CD14-positive monocyte (primary cell): ENCODE measurements at regions not wholly inside any gene's neighbourhood (a gene's known extent, or its start where the extent isn't known, plus 50 kb on each side); places are given as distances from the start of the nearest gene placed in this dataset.

ENCODE experiments used
- DNase-seq, 3 donors: peaks; one replicate each; pipeline ENCODE4 v3.0.0-alpha.2; 2011 to 2022
- H2AFZ ChIP-seq: 2 replicates; pipeline ENCODE4 v1.6.0; 2012; ENCODE audit warnings: mild to moderate bottlenecking, low read depth, low read length, inconsistent platforms; ENCODE audit not compliant: insufficient read depth, poor library complexity, severe bottlenecking
- H3K27ac ChIP-seq, 2 donors: 1 replicate in 1 of 2; 2 replicates in 1 of 2; pipeline ENCODE4 v1.5.1; 2012 to 2013; ENCODE audit warnings: low read length in 2 of 2, control low read depth in 1 of 2, inconsistent platforms in 1 of 2, low read depth in 1 of 2, mild to moderate bottlenecking in 1 of 2
- H3K27me3 ChIP-seq, 2 donors: one replicate each; pipeline versions ENCODE4 v1.6.0 to v1.6.1; 2011 to 2013; ENCODE audit warnings: low read length in 2 of 2; ENCODE audit not compliant: control insufficient read depth in 2 of 2, insufficient read depth in 2 of 2
- H3K36me3 ChIP-seq, 2 donors: replicated peaks in 1 of 2; 1 replicate in 1 of 2; 2 replicates in 1 of 2; pipeline versions ENCODE4 v1.5.1 to v1.6.1; 2012 to 2013; ENCODE audit warnings: low read length in 2 of 2, control low read depth in 1 of 2, inconsistent platforms in 1 of 2, mild to moderate bottlenecking in 1 of 2; ENCODE audit not compliant: insufficient read depth in 2 of 2, control insufficient read depth in 1 of 2
- H3K4me1 ChIP-seq, 2 donors: 1 replicate in 1 of 2; 2 replicates in 1 of 2; pipeline versions ENCODE4 v1.5.1 to v1.6.1; 2012 to 2013; ENCODE audit warnings: low read length in 2 of 2, control low read depth in 1 of 2, inconsistent platforms in 1 of 2, mild to moderate bottlenecking in 1 of 2, moderate library complexity in 1 of 2; ENCODE audit not compliant: insufficient read depth in 2 of 2, control insufficient read depth in 1 of 2
- H3K4me2 ChIP-seq: replicated peaks from 2 replicates; pipeline ENCODE3; 2012; ENCODE audit warnings: low read length, moderate library complexity, mild to moderate bottlenecking; ENCODE audit not compliant: poor library complexity, severe bottlenecking; ENCODE audit errors: extremely low read depth
- H3K4me3 ChIP-seq, 3 experiments: fragments of 200-600 bp in 1 of 3; sonication (generic) in 1 of 3; replicated peaks in 1 of 3; 1 replicate in 2 of 3; 2 replicates in 1 of 3; pipeline ENCODE4 v1.5.1; 2011 to 2013; ENCODE audit warnings: low read length in 3 of 3, mild to moderate bottlenecking in 3 of 3, control low read depth in 2 of 3, low read depth in 2 of 3, inconsistent platforms in 1 of 3, moderate library complexity in 1 of 3
- H3K79me2 ChIP-seq: 2 replicates; pipeline ENCODE4 v1.6.0; 2012; ENCODE audit warnings: mild to moderate bottlenecking, control low read depth, inconsistent platforms, low read length, moderate library complexity; ENCODE audit not compliant: insufficient read depth
- H3K9ac ChIP-seq: 2 replicates; pipeline ENCODE4 v1.6.0; 2017; ENCODE audit warnings: low read length, mild to moderate bottlenecking; ENCODE audit not compliant: insufficient read depth, poor library complexity, severe bottlenecking
- H3K9me3 ChIP-seq, 2 donors: replicated peaks in 1 of 2; 1 replicate in 1 of 2; 2 replicates in 1 of 2; pipeline versions ENCODE4 v1.5.1 to v1.6.1; 2012 to 2013; ENCODE audit warnings: low read length in 2 of 2, control low read depth in 1 of 2; ENCODE audit not compliant: control insufficient read depth in 1 of 2, insufficient read depth in 1 of 2
- H4K20me1 ChIP-seq: 2 replicates; pipeline ENCODE4 v1.6.0; 2012; ENCODE audit warnings: mild to moderate bottlenecking, low read length, control low read depth, moderate library complexity; ENCODE audit not compliant: insufficient read depth
- H3K27ac Mint-ChIP-seq, 7 donors: one replicate each; pipeline ENCODE4 v1.8.0; 2020; ENCODE audit warnings: mild to moderate bottlenecking in 7 of 7, mixed read lengths in 7 of 7, moderate library complexity in 6 of 7, inconsistent platforms in 2 of 7
- H3K27me3 Mint-ChIP-seq, 3 donors: one replicate each; pipeline ENCODE4 v1.8.0; 2021 to 2022; ENCODE audit warnings: low read depth in 3 of 3, mild to moderate bottlenecking in 3 of 3, mixed read lengths in 3 of 3, moderate library complexity in 3 of 3, inconsistent platforms in 1 of 3
- H3K36me3 Mint-ChIP-seq, 2 donors: one replicate each; pipeline ENCODE4 v1.8.0; 2020; ENCODE audit warnings: mixed read lengths in 2 of 2, inconsistent platforms in 1 of 2, mild to moderate bottlenecking in 1 of 2
- H3K4me1 Mint-ChIP-seq: one replicate; pipeline ENCODE4 v1.8.0; 2020; ENCODE audit warnings: mild to moderate bottlenecking, mixed read lengths
- H3K4me3 Mint-ChIP-seq, 2 donors: one replicate each; pipeline ENCODE4 v1.8.0; 2020; ENCODE audit warnings: mild to moderate bottlenecking in 2 of 2, mixed read lengths in 2 of 2, moderate library complexity in 1 of 2
- H3K9me3 Mint-ChIP-seq, 7 donors: one replicate each; pipeline ENCODE4 v1.8.0; 2020 to 2022; ENCODE audit warnings: mixed read lengths in 7 of 7, mild to moderate bottlenecking in 6 of 7, moderate library complexity in 6 of 7, inconsistent platforms in 2 of 7
- WGBS: methylation state at CpG from one replicate; pipeline ENCODE4 v1.1.5; 2013; ENCODE audit warnings: missing lambda C conversion rate; ENCODE audit not compliant: insufficient coverage; 5-methylcytosine and 5-hydroxymethylcytosine counted together
- intact Hi-C, 2 donors: fragments of 100-400 bp; cut with micrococcal nuclease; formaldehyde crosslinking; loops; one replicate each; pipeline versions ENCODE4 v1.15.0 to v1.15.1; 2023
- TF ChIP-seq, protein P1 (sequence below): fragments of 200-600 bp; IDR thresholded peaks from one replicate; pipeline ENCODE4 v1.8.0; 2022; ENCODE audit warnings: antibody characterized with exemption, mild to moderate bottlenecking

DNA sequence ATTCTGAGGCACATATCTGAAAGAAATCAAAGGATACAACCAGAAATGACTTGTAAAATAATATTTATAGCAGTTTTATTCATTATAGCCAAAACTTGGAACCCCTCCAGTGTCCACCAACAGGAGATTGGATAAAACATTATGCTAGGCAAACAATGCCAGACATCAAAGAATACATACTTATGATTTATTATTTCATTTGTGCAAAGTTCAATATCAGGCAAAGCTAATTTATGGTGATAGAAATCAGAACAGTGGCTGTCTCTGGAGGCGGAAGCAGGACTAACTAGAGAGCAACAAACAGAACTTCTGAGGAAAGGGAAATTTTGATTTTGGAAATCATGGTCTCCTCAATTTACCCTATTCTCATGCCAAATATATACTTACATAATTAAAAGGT lies 193.1 kb downstream of the ICE1 start:
- Mint-ChIP-seq H3K27ac (no peak overlapping the region), H3K4me1 (no peaks in the 10 kb centered on the region), H3K36me3 (no peaks in the 10 kb centered on the region), H3K4me3 (no peak overlapping the region), H3K9me3 (peaks cover 0 to 9% (median 0%) of the 10 kb centered on the region in 7 donors), H3K27me3 (peaks cover 0 to 1% (median 0%) of the 10 kb centered on the region in 3 donors)
- H3K9me3 ChIP-seq: peaks cover 0 to 7% of the 10 kb centered on the region in 2 donors
- H3K36me3 ChIP-seq: no peaks in the 10 kb centered on the region
- H3K4me1 ChIP-seq: no peaks in the 10 kb centered on the region
- no peaks in the 10 kb centered on the region for H4K20me1 ChIP-seq
- H3K27me3 ChIP-seq: no peaks in the 10 kb centered on the region
- no peak overlapping the region for H3K9ac ChIP-seq
- H3K4me3 ChIP-seq: no peak overlapping the region
- no CpG with 5 or more reads among the region's 1 CpG for WGBS
- intact Hi-C loops: no loop called here
- H3K4me2 ChIP-seq: no peak overlapping the region
- DNase-seq: no peak
- H3K79me2 ChIP-seq: no peaks in the 10 kb centered on the region
- no peak overlapping the region for H2AFZ ChIP-seq
- H3K27ac ChIP-seq: no peak overlapping the region
- TF ChIP-seq, protein P1, sequence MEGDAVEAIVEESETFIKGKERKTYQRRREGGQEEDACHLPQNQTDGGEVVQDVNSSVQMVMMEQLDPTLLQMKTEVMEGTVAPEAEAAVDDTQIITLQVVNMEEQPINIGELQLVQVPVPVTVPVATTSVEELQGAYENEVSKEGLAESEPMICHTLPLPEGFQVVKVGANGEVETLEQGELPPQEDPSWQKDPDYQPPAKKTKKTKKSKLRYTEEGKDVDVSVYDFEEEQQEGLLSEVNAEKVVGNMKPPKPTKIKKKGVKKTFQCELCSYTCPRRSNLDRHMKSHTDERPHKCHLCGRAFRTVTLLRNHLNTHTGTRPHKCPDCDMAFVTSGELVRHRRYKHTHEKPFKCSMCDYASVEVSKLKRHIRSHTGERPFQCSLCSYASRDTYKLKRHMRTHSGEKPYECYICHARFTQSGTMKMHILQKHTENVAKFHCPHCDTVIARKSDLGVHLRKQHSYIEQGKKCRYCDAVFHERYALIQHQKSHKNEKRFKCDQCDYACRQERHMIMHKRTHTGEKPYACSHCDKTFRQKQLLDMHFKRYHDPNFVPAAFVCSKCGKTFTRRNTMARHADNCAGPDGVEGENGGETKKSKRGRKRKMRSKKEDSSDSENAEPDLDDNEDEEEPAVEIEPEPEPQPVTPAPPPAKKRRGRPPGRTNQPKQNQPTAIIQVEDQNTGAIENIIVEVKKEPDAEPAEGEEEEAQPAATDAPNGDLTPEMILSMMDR: no peak

DNA sequence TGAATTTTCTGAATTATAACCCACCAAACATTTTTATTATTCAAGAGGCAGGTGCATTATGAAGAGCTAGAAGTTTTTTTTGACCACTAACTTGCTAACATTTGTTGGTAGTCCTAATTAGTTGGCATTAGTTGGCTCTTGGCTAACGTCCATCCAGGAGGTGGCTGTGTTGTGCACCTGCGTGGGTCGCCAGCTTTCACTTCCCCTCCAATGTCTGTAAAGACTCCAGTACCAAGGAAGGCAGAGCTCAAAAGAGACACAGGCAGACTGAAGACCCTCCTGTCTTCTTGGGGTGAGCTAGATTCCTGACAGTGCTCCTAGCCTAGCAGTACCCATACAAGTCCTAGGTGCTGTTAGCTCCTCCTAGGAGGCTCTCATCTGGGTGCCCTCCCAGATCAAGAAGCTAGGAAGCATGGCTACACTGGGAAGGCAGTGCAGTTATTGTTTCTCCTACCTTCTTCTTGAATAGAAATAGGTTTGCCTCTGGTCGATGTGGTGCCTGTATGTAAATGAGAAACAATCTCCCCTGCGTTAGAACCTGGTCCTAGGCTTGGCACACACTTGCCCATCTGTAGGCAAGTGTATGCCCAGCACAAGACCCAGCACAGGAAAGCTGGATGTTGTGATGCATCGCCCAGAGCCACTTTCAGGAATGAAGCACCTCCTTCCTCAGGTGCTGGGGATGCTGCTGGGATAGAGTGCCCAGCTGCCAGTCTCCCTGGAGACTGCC lies 190.9 kb downstream of the ICE1 start:
- no peak for DNase-seq
- Mint-ChIP-seq H3K36me3 (no peaks in the 10 kb centered on the region), H3K27me3 (no peaks in the 10 kb centered on the region), H3K4me3 (no peak overlapping the region), H3K4me1 (no peaks in the 10 kb centered on the region), H3K9me3 (peaks cover 0 to 14% (median 1%) of the 10 kb centered on the region in 7 donors), H3K27ac (no peak overlapping the region)
- Histone ChIP-seq H2AFZ (no peak overlapping the region), H3K27ac (no peak overlapping the region), H4K20me1 (no peaks in the 10 kb centered on the region), H3K79me2 (no peaks in the 10 kb centered on the region), H3K36me3 (no peaks in the 10 kb centered on the region), H3K4me2 (no peak overlapping the region), H3K4me1 (no peaks in the 10 kb centered on the region), H3K4me3 (no peak overlapping the region), H3K9me3 (peaks cover 0 to 9% of the 10 kb centered on the region in 2 donors), H3K9ac (no peak overlapping the region), H3K27me3 (no peaks in the 10 kb centered on the region)
- TF ChIP-seq, protein P1: no peak
- intact Hi-C loops: no loop called here
- WGBS: 100% methylated on average over 1 of the region's 6 CpGs
